Stimulated activated CD4-positive, alpha-beta T cell treated with anti-CD3 and anti-CD28 coated beads, TNF-alpha, amount 100 ng/mL, for 48 hours (primary cell): ENCODE measurements at regions not wholly inside any gene's neighbourhood (a gene's known extent, or its start where the extent isn't known, plus 50 kb on each side); places are given as distances from the start of the nearest gene placed in this dataset.

ENCODE experiments used
- DNase-seq, 3 donors: peaks; one replicate each; pipeline ENCODE4 v3.0.0-alpha.2; 2020; ENCODE audit warnings: low read depth in 3 of 3

GRCh38 chr2:239715606-239716005, 309.5 kb downstream of the NDUFA10 start:
- no peak for DNase-seq

- no peak for DNase-seq
These were observed 309.9 kb downstream of the NDUFA10 start for GRCh38 chr2:239715202-239715601.

- DNase-seq, result no peak
These were observed 311.0 kb downstream of the NDUFA10 start for GRCh38 chr2:239714116-239714515.

- no peak for DNase-seq
These were observed 311.9 kb upstream of the HDAC4 start for GRCh38 chr2:239712755-239713154.

GRCh38 chr2:239711911-239712570, 311.2 kb upstream of the HDAC4 start:
- DNase-seq, result no peak

GRCh38 chr2:239710953-239711861, 310.4 kb upstream of the HDAC4 start:
- no peak for DNase-seq

- DNase-seq, result no peak
These were observed 305.5 kb upstream of the HDAC4 start for GRCh38 chr2:239706367-239706766.

- no peak for DNase-seq
These were observed 303.9 kb upstream of the HDAC4 start for GRCh38 chr2:239704737-239705136.

- no peak for DNase-seq
These were observed 303.0 kb upstream of the HDAC4 start for GRCh38 chr2:239703834-239704233.

GRCh38 chr2:239700686-239701345, 300.0 kb upstream of the HDAC4 start:
- no peak for DNase-seq

- DNase-seq, result no peak
These were observed 296.8 kb upstream of the HDAC4 start for GRCh38 chr2:239697399-239698164.

- DNase-seq, result no peak
These were observed 295.9 kb upstream of the HDAC4 start for GRCh38 chr2:239696559-239697207.

GRCh38 chr2:239695728-239696240, 295.0 kb upstream of the HDAC4 start:
- DNase-seq, result no peak

GRCh38 chr2:239695106-239695727, 294.4 kb upstream of the HDAC4 start:
- no peak for DNase-seq

GRCh38 chr2:239694487-239694886, 293.7 kb upstream of the HDAC4 start:
- DNase-seq, result no peak

GRCh38 chr2:239693761-239694415, 293.1 kb upstream of the HDAC4 start:
- no peak for DNase-seq

- DNase-seq, result no peak
These were observed 292.5 kb upstream of the HDAC4 start for GRCh38 chr2:239693330-239693729.

GRCh38 chr2:239692919-239693318, 292.1 kb upstream of the HDAC4 start:
- DNase-seq, result no peak

- no peak for DNase-seq
These were observed 291.6 kb upstream of the HDAC4 start for GRCh38 chr2:239692362-239692851.

GRCh38 chr2:239691720-239692119, 290.9 kb upstream of the HDAC4 start:
- no peak for DNase-seq
